ENCODE measurements at regions not wholly inside any gene's neighbourhood (a gene's known extent, or its start where the extent isn't known, plus 50 kb on each side); places are given as distances from the start of the nearest gene placed in this dataset.

- DNase-seq = no peak
Measured at GRCh38 chr17:72394531-72394930, 273.7 kb downstream of the SOX9 start.

GRCh38 chr17:72396121-72396520 lies 275.3 kb downstream of the SOX9 start:
- no peak for DNase-seq

- no peak for DNase-seq
Measured at GRCh38 chr17:72397223-72397667, 276.4 kb downstream of the SOX9 start.

- no peak for DNase-seq
Measured at GRCh38 chr17:72397687-72398086, 276.9 kb downstream of the SOX9 start.

GRCh38 chr17:72399023-72399607 lies 278.3 kb downstream of the SOX9 start:
- DNase-seq = no peak

GRCh38 chr17:72399608-72400487 lies 279.0 kb downstream of the SOX9 start:
- DNase-seq = no peak

- no peak for DNase-seq
Measured at GRCh38 chr17:72400488-72400827, 279.6 kb downstream of the SOX9 start.

GRCh38 chr17:72400863-72401262 lies 280.0 kb downstream of the SOX9 start:
- DNase-seq = no peak

GRCh38 chr17:72401883-72402726 lies 281.3 kb downstream of the SOX9 start:
- no peak for DNase-seq

GRCh38 chr17:72402727-72403210 lies 281.9 kb downstream of the SOX9 start:
- DNase-seq = no peak

- no peak for DNase-seq
Measured at GRCh38 chr17:72403713-72404209, 282.9 kb downstream of the SOX9 start.

- no peak for DNase-seq
Measured at GRCh38 chr17:72404872-72405271, 284.1 kb downstream of the SOX9 start.

- DNase-seq = no peak
Measured at GRCh38 chr17:72405662-72406230, 284.9 kb downstream of the SOX9 start.

- no peak for DNase-seq
Measured at GRCh38 chr17:72406498-72406897, 285.7 kb downstream of the SOX9 start.

GRCh38 chr17:72407336-72407909 lies 286.6 kb downstream of the SOX9 start:
- DNase-seq = no peak

- DNase-seq = no peak
Measured at GRCh38 chr17:72407931-72408330, 287.1 kb downstream of the SOX9 start.

GRCh38 chr17:72408641-72409040 lies 287.8 kb downstream of the SOX9 start:
- DNase-seq = no peak

- no peak for DNase-seq
Measured at GRCh38 chr17:72409405-72410002, 288.7 kb downstream of the SOX9 start.

- no peak for DNase-seq
Measured at GRCh38 chr17:72411124-72411563, 290.3 kb downstream of the SOX9 start.

GRCh38 chr17:72412650-72413076 lies 291.8 kb downstream of the SOX9 start:
- no peak for DNase-seq

GRCh38 chr17:72413077-72414031 lies 292.5 kb downstream of the SOX9 start:
- DNase-seq = no peak
